ENCODE measurements at regions not wholly inside any gene's neighbourhood (a gene's known extent, or its start where the extent isn't known, plus 50 kb on each side); places are given as distances from the start of the nearest gene placed in this dataset.

DNA sequence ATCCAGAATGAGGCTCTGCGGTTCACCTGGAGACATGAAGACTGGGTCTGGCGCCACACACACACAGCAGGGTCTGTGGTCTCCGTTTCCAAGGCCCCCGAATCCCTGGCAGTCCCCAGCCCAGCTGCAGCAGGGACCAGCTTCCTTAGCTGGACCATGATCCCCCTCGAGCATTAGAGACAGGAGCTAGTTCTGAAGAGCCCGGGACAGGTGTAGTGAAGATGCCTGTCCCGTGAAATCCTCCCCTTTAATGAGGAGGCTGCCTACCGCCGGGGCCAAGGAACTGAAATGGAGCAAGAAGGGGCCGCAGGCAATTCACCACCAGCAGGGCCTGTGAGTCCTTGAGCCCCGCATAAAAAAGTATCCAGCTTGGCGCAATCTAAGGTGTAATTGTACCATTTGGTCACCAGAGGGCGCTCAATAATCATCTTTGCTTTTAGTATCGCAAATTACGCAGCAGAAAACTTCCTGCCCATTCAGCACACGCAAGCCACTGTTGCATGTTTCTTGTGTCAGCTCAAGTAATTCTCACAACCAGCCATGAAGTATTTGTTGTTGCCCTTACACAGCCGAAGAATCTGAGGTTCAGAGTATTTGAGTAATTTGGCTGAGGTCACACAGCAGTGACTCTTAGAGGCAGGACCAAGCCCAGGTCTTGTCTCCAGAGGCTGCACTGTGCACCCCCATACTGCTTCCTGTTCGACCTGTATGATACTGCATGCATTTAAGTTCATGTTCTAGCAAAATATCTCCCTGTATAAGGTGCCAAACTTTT is 54.3 kb upstream of the PPP2R5C start (continued):
- TF ChIP-seq CHD2 (IDR thresholded peaks at IDR 0.05; ENCODE audit: low read length) (no peak), ASH2L (IDR thresholded peaks at IDR 0.05; ENCODE audit: low read length) (no peak), SP4 (IDR thresholded peaks at IDR 0.05; ENCODE audit: low read length) (no peak), TBP (IDR thresholded peaks at IDR 0.05; ENCODE audit: low read depth, low read length) (no peak), JUN (IDR thresholded peaks at IDR 0.05; ENCODE audit: low read depth, low read length) (no peak), JUND (IDR thresholded peaks at IDR 0.05; ENCODE audit: low read length) (no peak), SIN3A (conservative IDR thresholded peaks at IDR 0.05 in 1 of 2, IDR thresholded peaks at IDR 0.05 in 1 of 2; ENCODE audit: low read depth in 1 of 2, low read length in 2 of 2) (no peak), POLR2AphosphoS5 (IDR thresholded peaks at IDR 0.05; ENCODE audit: low read depth, low read length) (no peak), BRCA1 (IDR thresholded peaks at IDR 0.05; ENCODE audit: low read depth, low read length) (no peak), RNF2 (IDR thresholded peaks at IDR 0.05; ENCODE audit: borderline replicate concordance, low read depth, low read length, missing control alignments, poor library complexity, severe bottlenecking) (no peak), POLR2A (IDR thresholded peaks at IDR 0.05; ENCODE audit: control extremely low read depth in 1 of 2, low read depth in 2 of 2, low read length in 2 of 2) (no peak), RAD21 (IDR thresholded peaks at IDR 0.05 in 1 of 2, conservative IDR thresholded peaks at IDR 0.05 in 1 of 2; ENCODE audit: low read depth in 2 of 2, low read length in 2 of 2) (peak; percentile 95 to 96), BACH1 (IDR thresholded peaks at IDR 0.05; ENCODE audit: low read length) (peak; percentile 97), FOSL1 (IDR thresholded peaks at IDR 0.05; ENCODE audit: insufficient read depth, low read depth, low read length) (no peak)
- TF ChIP-seq, protein P1, sequence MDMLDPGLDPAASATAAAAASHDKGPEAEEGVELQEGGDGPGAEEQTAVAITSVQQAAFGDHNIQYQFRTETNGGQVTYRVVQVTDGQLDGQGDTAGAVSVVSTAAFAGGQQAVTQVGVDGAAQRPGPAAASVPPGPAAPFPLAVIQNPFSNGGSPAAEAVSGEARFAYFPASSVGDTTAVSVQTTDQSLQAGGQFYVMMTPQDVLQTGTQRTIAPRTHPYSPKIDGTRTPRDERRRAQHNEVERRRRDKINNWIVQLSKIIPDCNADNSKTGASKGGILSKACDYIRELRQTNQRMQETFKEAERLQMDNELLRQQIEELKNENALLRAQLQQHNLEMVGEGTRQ (IDR thresholded peaks at IDR 0.05; ENCODE audit: low read length): no peak
- TF ChIP-seq, protein P2, sequence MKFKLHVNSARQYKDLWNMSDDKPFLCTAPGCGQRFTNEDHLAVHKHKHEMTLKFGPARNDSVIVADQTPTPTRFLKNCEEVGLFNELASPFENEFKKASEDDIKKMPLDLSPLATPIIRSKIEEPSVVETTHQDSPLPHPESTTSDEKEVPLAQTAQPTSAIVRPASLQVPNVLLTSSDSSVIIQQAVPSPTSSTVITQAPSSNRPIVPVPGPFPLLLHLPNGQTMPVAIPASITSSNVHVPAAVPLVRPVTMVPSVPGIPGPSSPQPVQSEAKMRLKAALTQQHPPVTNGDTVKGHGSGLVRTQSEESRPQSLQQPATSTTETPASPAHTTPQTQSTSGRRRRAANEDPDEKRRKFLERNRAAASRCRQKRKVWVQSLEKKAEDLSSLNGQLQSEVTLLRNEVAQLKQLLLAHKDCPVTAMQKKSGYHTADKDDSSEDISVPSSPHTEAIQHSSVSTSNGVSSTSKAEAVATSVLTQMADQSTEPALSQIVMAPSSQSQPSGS (IDR thresholded peaks at IDR 0.05; ENCODE audit: low read length): no peak
